Pancreas (tissue), 10 donors: ENCODE measurements at regions not wholly inside any gene's neighbourhood (a gene's known extent, or its start where the extent isn't known, plus 50 kb on each side); places are given as distances from the start of the nearest gene placed in this dataset.
"Not testable (repeated sequence)": the region's sequence is repeated elsewhere in the genome, so short reads cannot be mapped to it uniquely, and the experiment has no call there.

Experiments used
- ATAC-seq, 4 donors: fragments of 200-7000 bp; cut with Tn5 transposase; one replicate each; pipeline versions ENCODE4 v1.8.0 to v1.9.1; 2020; ENCODE audit warnings: mild to moderate bottlenecking in 4 of 4, moderate library complexity in 4 of 4
- DNase-seq, 6 donors: peaks; one replicate each; pipeline ENCODE4 v3.0.0-alpha.2; 2020
- FAIRE-seq: peaks from 2 replicates; lab custom pipeline; 2012; peaks lifted over from hg19 to GRCh38; lab: Jason Lieb, UNC
- H3K27ac ChIP-seq, 4 donors: fragments of 200-600 bp; sonication (generic); 1 replicate in 3 of 4; 2 replicates in 1 of 4; pipeline versions ENCODE4 v1.5.0 to v1.8.0; 2020
- H3K27me3 ChIP-seq, 4 donors: fragments of 200-600 bp; one replicate each; pipeline ENCODE4 v1.8.0; 2021
- H3K36me3 ChIP-seq, 3 donors: fragments of 200-600 bp; sonication (generic) in 1 of 3; one replicate each; pipeline versions ENCODE4 v1.5.0 to v1.8.0; 2020 to 2021
- H3K4me1 ChIP-seq, 3 donors: fragments of 200-600 bp; one replicate each; pipeline ENCODE4 v1.8.0; 2021
- H3K4me3 ChIP-seq, 4 donors: fragments of 200-600 bp; sonication (generic) in 2 of 4; one replicate each; pipeline versions ENCODE4 v1.5.0 to v1.8.0; 2020 to 2021
- H3K9me3 ChIP-seq, 4 donors: fragments of 200-600 bp; one replicate each; pipeline ENCODE4 v1.8.0; 2021
- WGBS, 2 donors: extraction: QIAGEN DNeasy Blood & Tissue Kit; methylation state at CpG; one replicate each; pipeline ENCODE4 v1.1.7; 2013; 5-methylcytosine and 5-hydroxymethylcytosine counted together
- intact Hi-C, 3 donors: fragments of 100-400 bp; cut with DNase I; formaldehyde crosslinking; loops; one replicate each; pipeline versions ENCODE4 v1.11.1 to v1.14.2; 2022
- TF ChIP-seq, protein P1 (sequence below), 4 donors: fragments of 200-600 bp; sonication (generic) in 3 of 4; IDR thresholded peaks; one replicate each; pipeline versions ENCODE4 v1.5.0 to v1.8.0; 2021; ENCODE audit warnings: antibody characterized with exemption in 4 of 4
- donor health status: healthy with polysubstance abuse.
- donor health status: DM: no; HTN: no; CAD: no; lungs with moderate emphysema.
- donor health status: DM: no; HTN: no; CAD: no.
- donor health status: control.
- donor health status: control.
- donor health status: Bipolar disorder and iron deficiency.
- donor health status: DM: yes; HTN: yes; CAD: no.
- donor health status: DM: no; HTN: no; CAD: no.
- donor health status: DM: no; HTN: no; CAD: no.
- donor health status: DM: yes; HTN: yes; CAD: no.

DNA sequence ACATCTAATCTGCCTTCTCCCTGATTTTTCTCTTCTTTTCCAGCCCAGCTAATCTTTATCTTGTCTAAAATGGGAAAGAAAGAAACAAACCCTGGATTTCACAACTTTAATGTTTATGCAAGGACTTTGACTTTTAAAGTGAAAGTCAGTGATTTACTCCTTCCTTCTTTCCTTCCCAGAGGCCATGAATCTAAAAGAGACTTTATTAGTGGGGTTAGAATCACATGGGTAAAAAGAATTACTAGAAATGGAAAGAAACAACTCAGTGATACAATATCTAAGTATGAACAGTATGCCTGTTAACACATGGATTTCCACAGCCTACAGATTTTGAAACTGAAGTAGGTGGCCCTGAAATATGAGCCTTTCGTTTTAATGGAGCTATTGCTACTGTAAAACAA is 59.8 kb upstream of the KCNK2 start:
- TF ChIP-seq, protein P1, sequence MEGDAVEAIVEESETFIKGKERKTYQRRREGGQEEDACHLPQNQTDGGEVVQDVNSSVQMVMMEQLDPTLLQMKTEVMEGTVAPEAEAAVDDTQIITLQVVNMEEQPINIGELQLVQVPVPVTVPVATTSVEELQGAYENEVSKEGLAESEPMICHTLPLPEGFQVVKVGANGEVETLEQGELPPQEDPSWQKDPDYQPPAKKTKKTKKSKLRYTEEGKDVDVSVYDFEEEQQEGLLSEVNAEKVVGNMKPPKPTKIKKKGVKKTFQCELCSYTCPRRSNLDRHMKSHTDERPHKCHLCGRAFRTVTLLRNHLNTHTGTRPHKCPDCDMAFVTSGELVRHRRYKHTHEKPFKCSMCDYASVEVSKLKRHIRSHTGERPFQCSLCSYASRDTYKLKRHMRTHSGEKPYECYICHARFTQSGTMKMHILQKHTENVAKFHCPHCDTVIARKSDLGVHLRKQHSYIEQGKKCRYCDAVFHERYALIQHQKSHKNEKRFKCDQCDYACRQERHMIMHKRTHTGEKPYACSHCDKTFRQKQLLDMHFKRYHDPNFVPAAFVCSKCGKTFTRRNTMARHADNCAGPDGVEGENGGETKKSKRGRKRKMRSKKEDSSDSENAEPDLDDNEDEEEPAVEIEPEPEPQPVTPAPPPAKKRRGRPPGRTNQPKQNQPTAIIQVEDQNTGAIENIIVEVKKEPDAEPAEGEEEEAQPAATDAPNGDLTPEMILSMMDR (IDR thresholded peaks at IDR 0.05), result no peak
- Histone ChIP-seq H3K27me3 (peaks cover 0 to 3% (median 0%) of the 10 kb centered on the region in 4 donors), H3K36me3 (no peaks in the 10 kb centered on the region), H3K4me1 (no peaks in the 10 kb centered on the region), H3K27ac (no peak overlapping the region), H3K9me3 (no peaks in the 10 kb centered on the region), H3K4me3 (no peak overlapping the region)
- FAIRE-seq (no peak), ATAC-seq (peak in 2 of 4 donors; percentile 18 to 49), DNase-seq (no peak)
- WGBS, 2 donors, result 33 to 42% methylated on average over 1 of the region's 1 CpG
- intact Hi-C loops, result no loop called here

DNA sequence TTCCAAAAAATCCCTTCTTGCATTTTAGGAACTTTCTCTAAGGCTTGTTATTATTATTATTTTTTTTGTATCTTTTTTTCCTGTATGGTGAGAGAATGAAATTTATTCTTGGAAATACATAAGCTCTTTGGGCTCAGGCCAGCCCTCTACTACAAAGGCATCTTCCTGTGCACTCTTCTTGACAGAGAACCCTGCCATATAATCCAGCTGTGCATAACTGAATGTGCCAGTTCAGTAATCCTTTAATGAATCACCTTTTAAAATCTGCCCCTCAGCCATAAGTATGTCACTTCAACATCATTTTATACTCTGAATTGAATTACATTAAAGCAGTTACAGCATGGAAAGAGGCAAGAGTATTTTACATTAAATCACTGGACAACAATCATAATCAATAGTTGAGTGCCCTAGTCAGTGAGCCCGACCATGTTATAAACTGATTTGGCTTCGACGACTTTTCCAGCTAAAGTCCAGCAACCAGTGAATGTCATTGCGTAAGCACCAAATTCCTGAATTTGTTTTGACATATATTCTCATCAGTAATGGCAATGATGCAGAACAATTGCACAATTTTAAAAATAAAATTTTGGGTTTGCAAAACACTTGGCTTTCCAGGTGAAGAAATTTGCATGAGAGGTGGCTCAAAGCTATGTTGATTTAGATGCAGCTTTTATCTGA is 59.2 kb upstream of the KCNK2 start:
- DNase-seq, result no peak
- Histone ChIP-seq H3K4me3 (no peak overlapping the region), H3K27ac (no peak overlapping the region), H3K27me3 (peaks cover 0 to 3% (median 0%) of the 10 kb centered on the region in 4 donors), H3K9me3 (no peaks in the 10 kb centered on the region), H3K36me3 (no peaks in the 10 kb centered on the region), H3K4me1 (no peaks in the 10 kb centered on the region)
- ATAC-seq, result no peak
- intact Hi-C loops, result no loop called here
- FAIRE-seq, result no peak
- TF ChIP-seq, protein P1 (IDR thresholded peaks at IDR 0.05), result no peak
- WGBS, 2 donors, result 62 to 71% methylated on average over 4 of the region's 4 CpGs

DNA sequence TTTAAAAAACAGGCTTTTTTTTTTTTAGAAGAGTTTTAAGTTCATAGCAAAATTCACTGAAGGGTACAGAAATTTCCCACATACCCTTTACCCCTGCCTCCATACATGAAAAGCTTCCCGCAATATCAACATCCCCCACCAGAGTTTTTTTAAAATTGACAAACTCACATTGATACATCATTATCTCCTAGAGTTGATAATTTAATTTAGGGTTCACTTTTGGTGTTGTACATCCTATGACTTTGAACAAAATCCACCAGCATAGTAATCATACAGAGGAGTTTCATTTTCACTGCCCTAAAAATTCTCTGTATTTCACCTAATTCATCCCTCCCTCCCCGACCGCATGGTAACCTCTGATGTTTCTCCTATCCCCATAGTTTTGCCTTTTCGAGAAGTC is 53.6 kb upstream of the KCNK2 start:
- FAIRE-seq (no peak), DNase-seq (no peak), ATAC-seq (no peak)
- TF ChIP-seq, protein P1 (IDR thresholded peaks at IDR 0.05), result no peak
- H3K9me3 ChIP-seq, result no peaks in the 10 kb centered on the region
- 72 to 88% methylated on average over 4 of the region's 4 CpGs for WGBS, 2 donors
- H3K4me1 ChIP-seq, result no peaks in the 10 kb centered on the region
- H3K27ac ChIP-seq, result no peak overlapping the region
- H3K4me3 ChIP-seq, result no peak overlapping the region
- H3K27me3 ChIP-seq, result peaks cover 0 to 3% (median 0%) of the 10 kb centered on the region in 4 donors
- intact Hi-C loops, result no loop called here
- H3K36me3 ChIP-seq, result no peaks in the 10 kb centered on the region

DNA sequence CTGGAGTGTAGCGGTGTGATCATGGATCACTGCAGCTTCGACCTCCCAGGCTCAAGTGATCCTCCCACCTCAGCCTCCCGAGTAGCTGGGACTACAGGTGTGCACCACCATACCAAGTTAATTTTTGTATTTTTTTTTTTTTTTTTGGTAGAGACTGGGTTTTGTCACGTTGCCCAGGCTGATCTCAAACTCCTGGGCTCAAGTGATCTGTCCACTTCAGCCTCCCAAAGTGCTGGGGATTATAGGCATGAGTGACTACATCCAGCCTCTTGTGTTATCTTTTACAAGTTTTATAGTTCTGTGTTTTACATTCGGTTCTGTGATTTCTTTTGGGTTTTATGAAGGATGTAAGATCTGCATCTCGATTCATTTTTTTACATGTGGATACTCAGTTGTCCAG is 52.0 kb upstream of the KCNK2 start:
- WGBS, 2 donors, result 60 to 69% methylated on average over 6 of the region's 6 CpGs
- H3K4me1 ChIP-seq, DNase-seq, H3K27ac ChIP-seq, ATAC-seq, H3K9me3 ChIP-seq, H3K36me3 ChIP-seq, FAIRE-seq, intact Hi-C loops, H3K27me3 ChIP-seq, H3K4me3 ChIP-seq: not testable (repeated sequence)

DNA sequence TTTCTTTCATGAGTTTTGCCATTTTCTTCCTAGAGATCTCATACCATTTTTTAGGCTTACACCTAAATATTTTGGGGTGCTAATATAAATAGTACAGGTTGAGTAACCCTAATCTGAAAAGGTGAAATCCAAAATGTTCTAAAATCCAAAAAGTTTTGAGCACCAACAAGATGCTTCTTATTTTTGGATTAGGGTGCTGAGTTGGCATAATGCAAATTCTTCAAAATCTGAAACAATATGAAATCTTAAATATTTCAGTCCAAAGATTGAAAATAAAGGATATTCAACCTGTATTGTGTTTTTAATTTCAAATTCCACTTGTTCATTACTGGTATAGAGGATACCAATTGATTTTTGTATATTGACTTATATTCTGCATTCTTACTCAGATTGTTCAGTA is 51.1 kb upstream of the KCNK2 start:
- TF ChIP-seq, protein P1 (IDR thresholded peaks at IDR 0.05), result no peak
- ATAC-seq (no peak), DNase-seq (no peak), FAIRE-seq (no peak)
- H3K27ac ChIP-seq, result no peak overlapping the region
- peaks cover 0 to 1% (median 0%) of the 10 kb centered on the region in 4 donors for H3K27me3 ChIP-seq
- H3K36me3 ChIP-seq, result no peaks in the 10 kb centered on the region
- H3K4me3 ChIP-seq, result no peak overlapping the region
- H3K4me1 ChIP-seq, result no peaks in the 10 kb centered on the region
- H3K9me3 ChIP-seq, result no peaks in the 10 kb centered on the region
- intact Hi-C loops, result no loop called here
